Activated CD4-positive, alpha-beta T cell treated with anti-CD3 and anti-CD28 coated beads, Interleukin-2, amount 50 U/mL, for 16 hours (primary cell): ENCODE measurements at regions not wholly inside any gene's neighbourhood (a gene's known extent, or its start where the extent isn't known, plus 50 kb on each side); places are given as distances from the start of the nearest gene placed in this dataset.
"Not testable (repeated sequence)": the region's sequence is repeated elsewhere in the genome, so short reads cannot be mapped to it uniquely, and the experiment has no call there.

Source experiments
- DNase-seq: peaks from one replicate; pipeline ENCODE4 v3.0.0-alpha.2; 2020

DNA sequence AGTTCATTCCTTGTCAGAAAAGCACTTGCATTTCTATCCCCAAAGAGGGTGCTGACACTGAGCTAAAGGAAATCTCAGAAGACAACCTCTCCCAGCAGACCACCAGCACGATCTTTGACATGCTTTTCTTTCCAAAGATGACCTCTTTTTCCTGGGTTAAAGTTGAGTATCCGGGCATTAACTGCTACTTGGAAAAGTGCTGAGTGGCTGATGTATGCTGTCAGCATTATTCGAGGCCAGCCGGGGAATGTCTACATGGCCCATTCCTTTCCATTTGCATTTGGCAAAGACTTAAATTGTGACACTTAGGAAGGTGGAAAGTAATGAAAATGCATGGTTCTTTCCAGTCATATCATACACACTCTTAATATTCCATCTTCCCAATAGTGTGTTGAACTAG is 90.6 kb upstream of the SKAP2 start:
- DNase-seq = no peak

DNA sequence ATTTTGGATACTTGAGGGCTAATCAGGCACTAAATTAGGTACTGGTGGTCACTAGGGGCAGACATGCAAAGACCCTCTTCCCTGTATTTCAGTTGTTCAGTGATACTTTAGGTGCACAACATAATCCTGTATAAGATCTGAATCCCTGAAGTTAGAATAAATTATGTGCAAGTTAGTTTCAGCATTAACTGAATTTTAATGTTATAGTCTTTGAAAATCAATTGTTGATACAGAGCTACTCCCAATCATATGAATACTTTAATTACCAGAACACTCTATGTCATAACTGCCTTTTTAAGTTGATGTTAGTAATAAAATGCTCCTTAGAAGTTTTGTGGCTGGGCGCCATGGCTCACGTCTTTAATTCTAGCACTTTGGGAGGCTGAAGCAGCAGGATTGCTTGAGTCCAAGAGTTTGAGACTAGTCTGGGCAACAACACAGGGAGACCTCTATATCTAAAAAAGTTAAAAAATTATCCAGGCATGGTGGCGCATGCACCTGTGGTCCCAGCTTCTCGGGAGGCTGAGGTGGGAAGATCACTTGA is 87.1 kb upstream of the SKAP2 start:
- no peak for DNase-seq

DNA sequence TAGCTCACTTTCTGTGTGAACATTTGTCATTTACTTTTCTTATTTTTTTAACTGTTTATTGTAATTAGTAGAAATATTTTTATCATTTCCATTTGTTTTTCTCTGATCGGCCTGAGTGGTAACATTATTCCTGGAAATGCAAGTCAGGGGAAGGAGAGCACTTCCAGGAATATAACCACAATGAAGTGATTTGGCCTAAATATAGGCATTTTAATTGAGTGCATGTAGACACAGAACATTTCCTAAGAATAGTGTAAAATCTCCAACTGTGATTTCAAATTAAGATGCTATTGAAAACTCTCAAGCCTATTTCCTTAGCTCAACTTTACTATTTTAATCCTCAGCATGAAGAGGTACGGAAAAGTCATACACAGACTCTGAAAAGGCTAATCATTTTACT is 86.5 kb upstream of the SKAP2 start:
- no peak for DNase-seq

DNA sequence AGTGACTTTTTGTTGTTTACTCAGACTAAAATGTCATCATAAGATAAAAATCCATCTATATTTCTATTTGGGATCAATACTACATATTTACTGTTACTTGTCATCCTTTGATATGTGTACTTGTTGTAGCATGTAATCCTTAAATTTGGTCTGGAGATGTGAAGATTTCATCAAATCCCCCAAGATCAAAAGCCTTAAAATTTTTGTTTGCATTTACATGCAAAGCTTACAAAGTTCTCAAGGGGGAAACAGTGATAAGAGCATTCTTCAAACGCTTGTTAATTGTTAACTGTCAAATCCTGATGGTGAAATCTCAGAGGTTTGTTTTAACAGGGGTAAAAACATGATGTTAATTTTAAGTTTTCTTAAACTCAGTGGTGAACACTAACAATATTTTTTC is 84.9 kb upstream of the SKAP2 start:
- DNase-seq = no peak

DNA sequence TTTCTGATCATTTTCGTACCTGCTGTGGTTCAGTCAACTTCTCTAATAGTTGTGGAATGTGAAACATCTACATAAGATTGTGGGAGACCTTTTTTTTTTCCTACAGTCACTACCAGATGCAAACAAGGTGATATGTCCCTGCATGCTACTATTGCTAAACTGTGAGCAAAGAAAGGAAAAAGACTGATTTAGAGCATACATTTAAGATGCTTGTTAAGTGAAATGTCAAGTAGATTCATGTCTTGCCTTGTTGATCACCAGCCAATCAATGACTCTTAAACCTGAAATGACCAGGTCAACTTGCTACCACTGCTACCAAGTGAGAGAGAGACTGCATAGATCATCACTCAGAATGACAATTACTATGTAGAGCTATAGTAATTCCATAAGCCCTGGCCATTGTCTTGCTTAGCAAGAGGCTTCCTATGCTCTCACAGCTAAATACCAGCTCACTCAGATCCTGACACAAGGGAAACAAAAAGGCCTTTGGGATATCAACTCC is 84.3 kb upstream of the SKAP2 start:
- DNase-seq = no peak

DNA sequence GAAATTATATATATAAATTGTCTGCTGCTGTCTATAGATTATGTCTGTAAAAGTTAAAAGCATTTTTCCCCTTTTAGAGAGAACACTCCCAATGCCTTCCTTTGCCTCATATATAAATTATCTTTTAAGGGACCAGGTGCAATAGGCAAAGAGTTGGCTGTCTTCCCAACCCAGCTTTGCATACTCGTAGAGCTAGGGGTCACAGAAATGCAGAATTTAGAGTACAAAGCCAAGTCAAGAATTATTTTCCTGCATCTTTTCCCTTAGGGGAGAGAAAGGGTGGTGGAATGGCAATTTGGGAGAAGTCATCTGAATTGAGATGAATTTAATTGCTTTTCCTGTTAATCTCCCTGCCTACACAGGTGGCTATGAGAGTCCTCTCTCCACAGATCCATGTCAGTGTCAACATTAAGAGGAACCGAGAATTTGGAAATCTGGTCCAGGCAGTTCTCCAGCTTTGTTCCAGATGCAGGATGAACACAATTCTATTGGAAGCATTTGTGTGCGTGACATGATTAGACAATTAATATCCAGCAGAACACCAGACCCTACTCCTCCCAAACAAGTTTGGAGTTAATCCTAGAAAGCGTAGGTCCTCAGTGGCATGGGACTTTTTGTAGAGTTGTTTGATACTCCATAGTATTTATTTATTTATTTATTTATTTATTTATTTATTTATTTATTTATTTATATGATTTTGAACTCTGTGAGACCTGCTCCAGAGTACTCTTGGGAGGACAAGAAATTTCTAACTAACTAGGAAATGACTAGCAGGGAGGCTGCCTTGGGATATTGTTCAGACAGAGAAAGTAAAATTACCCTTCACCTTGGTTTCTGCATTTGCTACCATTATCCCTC is 80.3 kb upstream of the SKAP2 start:
- no peak for DNase-seq

DNA sequence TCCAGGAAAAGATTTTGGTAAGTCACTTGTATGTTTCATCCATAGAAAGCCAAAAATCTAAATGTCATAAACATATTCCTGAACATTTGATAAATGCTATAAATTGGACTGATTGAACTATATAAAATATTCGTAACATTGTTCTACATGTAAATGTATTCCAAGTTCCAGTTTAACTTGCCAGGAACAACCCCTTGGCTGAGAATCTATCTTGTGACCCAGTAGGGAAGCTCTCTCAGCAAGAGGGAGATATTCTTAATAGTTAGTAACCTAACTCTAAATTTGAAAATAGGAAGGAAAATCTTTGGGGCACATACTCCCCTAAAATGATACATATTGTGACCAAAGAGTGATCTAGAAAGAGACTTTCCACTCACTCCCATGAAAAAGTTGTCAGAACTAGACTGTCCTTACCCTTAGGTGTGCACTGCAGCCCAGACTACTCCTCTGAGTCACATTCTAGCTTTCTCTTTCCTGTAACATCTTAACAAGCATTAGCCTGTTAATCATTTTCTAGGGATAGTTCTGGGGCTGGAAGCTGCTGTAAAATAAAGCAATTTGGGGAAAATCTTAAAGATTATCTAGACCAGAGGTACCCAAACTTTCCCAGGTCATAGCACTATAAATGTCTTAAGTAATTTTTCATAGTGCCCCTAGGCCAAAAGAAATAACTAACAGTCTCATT is 73.7 kb upstream of the SKAP2 start:
- DNase-seq = no peak

DNA sequence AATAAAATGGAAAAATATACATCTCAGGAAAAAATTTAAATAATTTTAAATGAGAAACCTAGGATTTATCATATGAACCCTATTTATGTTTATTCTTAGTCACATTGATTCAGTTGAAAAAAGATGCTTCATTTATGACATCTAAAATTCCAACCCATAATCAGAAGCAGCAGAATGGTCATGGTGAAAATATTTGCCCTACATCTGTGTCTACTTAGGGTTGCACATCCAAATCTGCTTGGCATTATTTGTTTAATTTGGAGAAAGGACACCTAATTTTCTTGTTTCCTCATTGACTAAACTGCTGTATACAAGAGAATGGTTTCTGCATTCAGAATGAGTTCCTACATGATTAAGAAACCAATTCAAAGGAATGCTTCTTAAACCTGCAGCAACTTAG is 72.9 kb upstream of the SKAP2 start:
- no peak for DNase-seq

DNA sequence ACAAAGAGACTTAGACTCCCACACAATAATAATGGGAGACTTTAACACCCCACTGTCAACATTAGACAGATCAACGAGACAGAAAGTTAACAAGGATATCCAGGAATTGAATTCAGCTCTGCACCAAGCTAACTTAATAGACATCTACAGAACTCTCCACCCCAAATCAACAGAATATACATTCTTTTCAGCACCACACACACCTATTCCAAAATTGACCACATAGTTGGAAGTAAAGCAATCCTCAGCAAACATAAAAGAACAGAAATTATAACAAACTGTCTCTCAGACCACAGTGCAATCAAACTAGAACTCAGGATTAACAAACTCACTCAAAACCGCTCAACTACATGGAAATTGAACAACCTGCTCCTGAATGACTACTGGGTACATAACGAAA is 68.2 kb upstream of the SKAP2 start:
- DNase-seq = not testable (repeated sequence)

DNA sequence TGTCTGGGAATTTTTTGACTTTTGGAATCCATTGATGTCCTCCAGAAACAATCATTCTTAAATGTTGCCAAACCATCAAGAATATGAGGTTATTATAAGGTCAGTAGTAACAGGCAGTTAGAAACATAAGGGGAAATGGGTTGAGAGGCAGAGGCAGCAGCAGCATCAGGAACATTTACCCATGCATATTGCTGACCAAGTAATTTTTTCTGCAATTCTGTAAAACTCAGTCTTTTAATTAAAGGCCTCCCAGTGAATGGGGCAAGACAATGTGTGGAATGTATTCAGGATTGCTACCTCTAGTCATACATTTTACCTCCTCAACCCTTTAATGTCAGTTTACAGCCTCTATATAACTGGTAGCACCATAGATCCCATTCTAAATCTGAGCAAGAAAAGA is 66.5 kb upstream of the SKAP2 start:
- no peak for DNase-seq

DNA sequence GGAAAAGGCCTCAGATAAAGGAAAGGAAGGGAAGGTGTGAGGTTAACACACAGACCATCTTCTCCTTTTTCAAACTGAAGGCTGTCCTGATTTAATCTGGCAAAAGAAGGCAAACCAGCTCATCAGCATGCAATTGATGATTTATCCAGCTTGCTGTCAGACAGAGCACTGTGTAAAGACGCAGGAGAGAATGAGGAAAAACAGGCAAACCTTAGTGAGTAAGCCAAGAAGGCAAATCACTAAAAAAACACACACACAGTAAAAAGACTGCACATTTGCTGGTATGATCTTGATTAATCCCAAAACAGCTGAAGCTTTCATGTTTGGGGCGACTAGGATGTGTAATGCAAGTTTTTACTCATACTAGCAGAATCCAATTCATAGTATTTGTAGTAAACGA is 65.8 kb upstream of the SKAP2 start:
- DNase-seq = no peak

DNA sequence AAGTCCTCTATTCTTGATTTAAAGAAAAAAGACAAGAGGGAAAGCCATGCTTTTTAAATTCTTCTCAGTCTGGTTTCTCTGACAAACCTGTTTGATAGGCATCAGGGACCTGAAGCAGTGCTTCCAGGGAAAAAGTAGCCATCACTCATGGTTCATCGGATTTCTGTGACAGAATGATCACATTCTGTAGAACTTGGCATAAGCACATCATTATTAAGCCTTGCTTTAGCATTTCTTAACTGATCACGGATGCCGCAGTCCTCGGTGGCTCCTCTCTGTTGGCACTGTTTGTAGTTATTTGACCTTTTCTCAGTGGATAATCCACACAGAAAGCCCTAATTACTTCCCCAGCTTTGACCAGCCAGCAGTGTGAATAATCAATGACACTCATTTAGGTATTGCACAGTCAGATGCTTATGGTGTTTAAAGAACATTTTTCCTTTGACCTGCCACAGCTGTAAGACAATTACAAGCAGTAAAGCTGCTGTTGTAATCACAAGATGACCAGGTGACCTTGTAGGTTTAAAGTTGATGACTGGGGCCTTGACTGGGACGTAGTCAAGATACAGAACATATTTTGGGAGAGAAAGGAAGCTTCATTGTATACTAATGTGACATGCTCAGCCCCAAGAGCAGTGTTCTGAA is 64.4 kb upstream of the SKAP2 start:
- DNase-seq = no peak

DNA sequence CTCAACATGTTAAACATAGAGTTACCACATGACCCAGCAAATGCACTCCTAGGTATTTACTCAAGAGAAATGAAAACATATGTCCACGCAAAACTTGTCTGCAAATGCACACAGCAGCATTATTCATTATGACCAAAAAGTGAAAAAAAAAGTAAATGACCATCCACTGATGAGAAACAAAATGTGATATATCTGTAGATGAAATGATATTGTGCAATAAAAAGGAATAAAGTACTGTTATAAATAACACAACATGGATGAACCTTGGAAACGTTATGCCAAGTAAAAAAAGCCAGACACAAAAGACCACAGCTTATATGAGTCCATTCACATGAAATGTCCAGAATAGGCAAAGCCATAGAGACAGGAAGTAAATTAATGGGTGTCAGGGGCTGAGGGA is 61.4 kb upstream of the SKAP2 start:
- no peak for DNase-seq

DNA sequence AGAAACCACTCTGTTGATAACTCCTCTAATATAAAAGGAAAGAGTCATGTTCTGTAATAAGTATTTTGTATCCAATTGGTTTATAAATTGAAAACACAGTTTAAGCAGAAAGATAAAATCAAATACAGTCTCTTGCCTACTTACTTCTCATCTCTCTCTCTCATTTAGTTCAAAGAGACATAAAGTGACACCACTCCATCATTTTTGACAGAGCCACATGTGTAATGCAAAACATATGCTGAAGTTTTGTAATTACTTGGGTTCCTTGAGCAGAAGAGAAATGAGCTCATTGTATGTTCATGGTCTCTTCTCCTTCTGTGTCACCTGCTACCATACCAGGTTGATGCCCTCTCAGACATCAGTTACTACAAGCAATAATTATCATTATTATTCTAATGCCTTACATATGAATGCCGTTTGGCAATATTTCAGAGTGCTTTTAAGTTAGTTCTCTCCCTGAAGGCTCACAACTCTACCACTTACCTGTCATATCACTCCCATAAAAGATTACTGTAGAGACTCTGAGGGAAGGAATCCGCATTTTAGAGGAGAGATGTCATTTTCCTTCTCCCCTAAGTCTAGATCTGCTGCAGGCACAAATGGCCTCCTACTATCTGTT is 59.9 kb upstream of the SKAP2 start:
- no peak for DNase-seq

DNA sequence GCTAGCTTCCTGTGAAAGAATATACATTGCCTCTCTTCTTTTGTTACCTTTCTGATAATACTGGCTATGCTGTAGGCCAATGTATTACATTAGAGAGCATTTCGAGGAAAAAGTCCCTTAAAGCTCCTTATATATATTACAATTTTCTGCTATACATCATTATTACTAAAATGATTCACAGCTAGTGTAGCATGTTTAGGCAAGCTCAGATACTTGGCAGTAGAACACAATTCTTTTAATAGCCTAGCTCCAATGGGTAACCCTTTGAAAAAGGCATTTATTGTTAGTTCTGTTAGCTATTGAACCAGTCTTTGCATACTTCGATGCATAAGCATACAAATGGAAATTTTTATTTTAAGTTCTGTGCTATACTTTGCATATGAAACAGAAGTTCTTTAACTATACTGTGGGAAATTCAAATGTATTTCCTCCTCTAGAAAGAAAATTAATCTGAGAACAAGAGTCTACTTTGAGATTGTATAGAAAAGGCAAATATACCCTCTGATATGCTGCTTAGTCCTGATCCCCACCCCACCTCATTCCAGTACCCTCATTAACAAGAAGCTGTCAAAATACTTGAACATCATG is 55.6 kb upstream of the SKAP2 start:
- DNase-seq = no peak

DNA sequence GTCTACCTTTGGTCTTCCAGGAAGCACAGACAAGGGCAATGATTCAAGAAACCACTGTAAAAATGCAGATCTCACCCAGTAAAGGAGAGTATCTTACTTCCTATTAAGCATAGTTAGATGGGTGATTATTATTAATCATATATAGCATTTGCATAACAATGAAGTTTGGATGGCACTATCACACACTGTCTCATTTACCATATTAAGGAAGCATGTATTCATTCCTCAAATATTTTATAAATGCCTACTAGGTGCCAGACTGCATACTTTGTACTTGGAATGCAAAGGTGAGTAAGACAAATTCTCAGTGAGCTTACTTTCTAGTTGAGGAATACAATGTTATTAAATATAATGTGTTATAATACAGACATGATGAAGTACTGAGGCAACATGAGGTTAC is 53.9 kb upstream of the SKAP2 start:
- DNase-seq = no peak

DNA sequence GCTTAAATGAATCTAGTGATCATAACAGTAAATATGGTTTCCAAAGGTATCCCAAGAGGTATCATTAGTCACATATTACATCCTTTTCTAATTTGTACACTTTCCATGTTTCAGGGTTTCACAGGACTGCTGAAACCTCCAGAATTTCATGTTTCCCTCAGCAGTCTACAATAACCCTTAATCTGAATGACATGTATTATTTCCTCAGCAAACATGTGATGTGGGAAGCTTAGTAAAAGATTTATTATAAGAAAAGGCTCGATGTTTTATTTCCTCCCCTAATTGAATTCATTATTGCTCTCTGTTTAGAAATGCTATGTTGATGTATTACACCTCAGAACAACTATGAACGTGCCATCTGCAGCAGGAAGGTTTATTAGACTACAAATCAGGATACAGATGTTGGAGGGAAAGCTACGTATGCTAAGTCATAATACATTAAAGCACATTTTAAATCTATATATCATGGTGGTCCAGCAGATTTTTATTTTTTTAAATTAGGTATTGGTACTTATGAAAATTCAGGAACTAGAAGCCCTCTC is 52.5 kb upstream of the SKAP2 start:
- DNase-seq = no peak

DNA sequence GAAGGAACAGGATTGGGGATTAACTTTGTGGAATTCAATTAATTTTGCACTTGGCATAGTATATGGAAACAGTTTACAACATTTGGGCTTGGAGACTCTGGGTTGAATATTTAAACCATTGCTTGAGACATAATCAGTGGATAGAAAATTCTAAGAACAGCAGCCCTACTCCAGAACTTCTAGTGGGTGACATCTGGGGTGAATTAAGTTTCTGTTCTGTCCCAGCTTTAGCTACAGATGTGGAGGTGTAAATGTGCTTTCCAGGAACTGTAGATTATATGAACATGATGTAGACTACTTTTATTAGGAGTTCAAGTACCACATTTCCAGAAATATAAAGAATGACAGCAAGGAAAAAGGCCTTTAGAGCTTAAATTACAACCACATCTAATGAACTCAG is 51.9 kb upstream of the SKAP2 start:
- DNase-seq = no peak
